AG04450 (cell line): ENCODE measurements at regions not wholly inside any gene's neighbourhood (a gene's known extent, or its start where the extent isn't known, plus 50 kb on each side); places are given as distances from the start of the nearest gene placed in this dataset.

Experiments
- CTCF ChIA-PET: fragments of 300-600, 350-600 bp; formaldehyde crosslinking; extraction: SDS; loops from one replicate; lab custom pipeline; 2022; ENCODE audit warnings: antibody characterized with exemption, inconsistent platforms; lab: Charles Lee
- POLR2A ChIA-PET: fragments of 350-600 bp; formaldehyde crosslinking; extraction: SDS; loops from one replicate; lab custom pipeline; 2021; ENCODE audit warnings: antibody characterized with exemption, inconsistent platforms; lab: Yijun Ruan, JAX
- DNase-seq: peaks from one replicate; pipeline ENCODE4 v3.0.0-alpha.2; 2011; ENCODE audit warnings: low read depth, low spot score
- H3K27ac ChIP-seq: one replicate; pipeline ENCODE4 v1.5.1; 2012; ENCODE audit warnings: low read depth, low read length, control low read depth
- H3K27me3 ChIP-seq: one replicate; pipeline ENCODE4 v1.6.0; 2012; ENCODE audit warnings: low read length; ENCODE audit not compliant: control insufficient read depth, insufficient read depth
- H3K4me3 ChIP-seq: 2 replicates; pipeline ENCODE4 v1.5.1; 2011; ENCODE audit warnings: mild to moderate bottlenecking, low read depth, low read length, control low read depth
- H3K9me3 ChIP-seq: 2 replicates; pipeline ENCODE4 v1.5.1; 2012; ENCODE audit warnings: low read length; ENCODE audit not compliant: control insufficient read depth, insufficient read depth
- CTCF ChIP-seq: IDR thresholded peaks from 2 replicates; pipeline ENCODE4 v1.5.1; 2011; ENCODE audit warnings: low read depth, low read length, control low read depth, inconsistent platforms

GRCh38 chr2:5886462-5886861, 194.3 kb downstream of the SOX11 start:
- TF ChIP-seq CTCF = no peak
- H3K9me3 ChIP-seq = peaks cover 4% of the 10 kb centered on the region
- ChIA-PET POLR2A (interaction anchor here (1.3 to 1.9 kb wide), 3 partner anchors 29 to 120 kb away, joined by 3 to 12 read pairs (median 8); no protein-coding TSS in a partner anchor), CTCF (interaction anchor here (1.5 to 1.6 kb wide), 2 partner anchors 182 to 886 kb away, joined by 3 read pairs; no protein-coding TSS in a partner anchor)
- H3K27me3 ChIP-seq = no peaks in the 10 kb centered on the region
- H3K27ac ChIP-seq = no peak overlapping the region
- DNase-seq = no peak
- no peak overlapping the region for H3K4me3 ChIP-seq

- Histone ChIP-seq H3K27ac (no peak overlapping the region), H3K9me3 (no peaks in the 10 kb centered on the region; the same call in 1 of the 2 replicates), H3K4me3 (no peak overlapping the region), H3K27me3 (no peaks in the 10 kb centered on the region)
- POLR2A ChIA-PET = no interaction called here
- TF ChIP-seq CTCF = no peak
- DNase-seq = no peak
- CTCF ChIA-PET = interaction anchor here (0.8 kb wide), 1 partner anchor 28 kb away, joined by 5 read pairs; no protein-coding TSS in a partner anchor
Observed at GRCh38 chr2:5888126-5888525, 195.9 kb downstream of the SOX11 start.

- no peak for TF ChIP-seq CTCF
- POLR2A ChIA-PET = no interaction called here
Observed at GRCh38 chr2:5889519-5889918, 197.3 kb downstream of the SOX11 start.

GRCh38 chr2:5894355-5894754, 202.2 kb downstream of the SOX11 start:
- no peaks in the 10 kb centered on the region; the same call in 1 of the 2 replicates for H3K9me3 ChIP-seq
- no peak for DNase-seq
- H3K4me3 ChIP-seq = no peak overlapping the region
- no peak overlapping the region for H3K27ac ChIP-seq
- no peak for TF ChIP-seq CTCF
- CTCF ChIA-PET = no interaction called here
- POLR2A ChIA-PET = no interaction called here
- no peaks in the 10 kb centered on the region for H3K27me3 ChIP-seq

More at GRCh38 chr2:5889519-5889918, 197.3 kb downstream of the SOX11 start:
- Histone ChIP-seq H3K27me3 (no peaks in the 10 kb centered on the region), H3K9me3 (no peaks in the 10 kb centered on the region), H3K27ac (no peak overlapping the region), H3K4me3 (no peak overlapping the region)
- DNase-seq = no peak
- CTCF ChIA-PET = no interaction called here

- POLR2A ChIA-PET = no interaction called here
- TF ChIP-seq CTCF = no peak
- DNase-seq = no peak
- Histone ChIP-seq H3K27me3 (no peaks in the 10 kb centered on the region), H3K9me3 (no peaks in the 10 kb centered on the region; the same call in 1 of the 2 replicates), H3K4me3 (no peak overlapping the region), H3K27ac (no peak overlapping the region)
- CTCF ChIA-PET = no interaction called here
Observed at GRCh38 chr2:5895284-5895683, 203.1 kb downstream of the SOX11 start.
